ENCODE measurements at regions not wholly inside any gene's neighbourhood (a gene's known extent, or its start where the extent isn't known, plus 50 kb on each side); places are given as distances from the start of the nearest gene placed in this dataset.
A peak's percentile ranks its signal among the peaks of the same experiment; 100 is the strongest.
"Not testable (repeated sequence)": the region's sequence is repeated elsewhere in the genome, so short reads cannot be mapped to it uniquely, and the experiment has no call there.

GRCh38 chr20:57814529-57814928, 104.7 kb upstream of the PMEPA1 start:
- H3K27ac Mint-ChIP-seq, result no peak overlapping the region
- peaks cover 18% of the 10 kb centered on the region for H3K27me3 Mint-ChIP-seq (ENCODE audit: low read depth, poor library complexity)
- peaks cover 58% of the 10 kb centered on the region for H3K4me1 Mint-ChIP-seq
- no peak for DNase-seq
- no peak for TF ChIP-seq CTCF (IDR thresholded peaks at IDR 0.05)
- H3K4me3 Mint-ChIP-seq, result no peak overlapping the region
- no peaks in the 10 kb centered on the region for H3K9me3 Mint-ChIP-seq
- H3K36me3 Mint-ChIP-seq (ENCODE audit: low read depth), result no peaks in the 10 kb centered on the region

- Mint-ChIP-seq H3K36me3 (ENCODE audit: low read depth) (no peaks in the 10 kb centered on the region), H3K4me1 (peaks cover 52% of the 10 kb centered on the region), H3K27me3 (ENCODE audit: low read depth, poor library complexity) (peaks cover 18% of the 10 kb centered on the region), H3K4me3 (no peak overlapping the region), H3K27ac (no peak overlapping the region), H3K9me3 (no peaks in the 10 kb centered on the region)
- TF ChIP-seq CTCF (IDR thresholded peaks at IDR 0.05), result no peak
- DNase-seq, result no peak
Measured at GRCh38 chr20:57813509-57814269, 103.9 kb upstream of the PMEPA1 start.

GRCh38 chr20:57812632-57813031, 102.8 kb upstream of the PMEPA1 start:
- H3K27ac Mint-ChIP-seq, H3K4me3 Mint-ChIP-seq: not testable (repeated sequence)

GRCh38 chr20:57811374-57812020, 101.7 kb upstream of the PMEPA1 start:
- peaks cover 53% of the 10 kb centered on the region for H3K4me1 Mint-ChIP-seq
- DNase-seq, result peak; percentile 36
- H3K36me3 Mint-ChIP-seq (ENCODE audit: low read depth), result no peaks in the 10 kb centered on the region
- no peak for TF ChIP-seq CTCF (IDR thresholded peaks at IDR 0.05)
- no peaks in the 10 kb centered on the region for H3K9me3 Mint-ChIP-seq
- no peak overlapping the region for H3K4me3 Mint-ChIP-seq
- H3K27ac Mint-ChIP-seq, result no peak overlapping the region
- H3K27me3 Mint-ChIP-seq (ENCODE audit: low read depth, poor library complexity), result peaks cover 21% of the 10 kb centered on the region

More at GRCh38 chr20:57812632-57813031, 102.8 kb upstream of the PMEPA1 start:
- H3K9me3 Mint-ChIP-seq; DNase-seq; H3K36me3 Mint-ChIP-seq (ENCODE audit: low read depth): not testable (repeated sequence)
- H3K4me1 Mint-ChIP-seq, result peaks cover 49% of the 10 kb centered on the region
- peaks cover 21% of the 10 kb centered on the region for H3K27me3 Mint-ChIP-seq (ENCODE audit: low read depth, poor library complexity)

- Mint-ChIP-seq H3K4me3 (no peak overlapping the region), H3K4me1 (peaks cover 53% of the 10 kb centered on the region), H3K27ac (peak overlapping the region; percentile 64), H3K9me3 (no peaks in the 10 kb centered on the region), H3K36me3 (ENCODE audit: low read depth) (no peaks in the 10 kb centered on the region), H3K27me3 (ENCODE audit: low read depth, poor library complexity) (peaks cover 17% of the 10 kb centered on the region)
- TF ChIP-seq CTCF (IDR thresholded peaks at IDR 0.05), result no peak
- DNase-seq, result peak; percentile 40
Measured at GRCh38 chr20:57810511-57811373, 100.9 kb upstream of the PMEPA1 start.

GRCh38 chr20:57809661-57810172, 99.9 kb upstream of the PMEPA1 start:
- H3K4me3 Mint-ChIP-seq, result no peak overlapping the region
- TF ChIP-seq CTCF (IDR thresholded peaks at IDR 0.05), result no peak
- H3K27me3 Mint-ChIP-seq (ENCODE audit: low read depth, poor library complexity), result peaks cover 21% of the 10 kb centered on the region
- no peaks in the 10 kb centered on the region for H3K9me3 Mint-ChIP-seq
- H3K4me1 Mint-ChIP-seq, result peaks cover 59% of the 10 kb centered on the region
- H3K27ac Mint-ChIP-seq, result no peak overlapping the region
- no peaks in the 10 kb centered on the region for H3K36me3 Mint-ChIP-seq (ENCODE audit: low read depth)
- no peak for DNase-seq
